ENCODE measurements at regions not wholly inside any gene's neighbourhood (a gene's known extent, or its start where the extent isn't known, plus 50 kb on each side); places are given as distances from the start of the nearest gene placed in this dataset.

GRCh38 chr12:105835580-105836241 is 303.0 kb downstream of the NUAK1 start:
- Histone ChIP-seq H2AK5ac (ENCODE audit: low read length, severe bottlenecking) (no peak overlapping the region), H4K91ac (ENCODE audit: low read length) (no peak overlapping the region), H3K4ac (ENCODE audit: low read depth in 1 of 2, low read length in 2 of 2) (no peak overlapping the region), H3K27me3 (ENCODE audit: control insufficient read depth in 1 of 2, insufficient read depth in 1 of 2, low read length in 2 of 2) (no peaks in the 10 kb centered on the region), H3K14ac (ENCODE audit: low read length in 2 of 2) (no peak overlapping the region), H2AFZ (ENCODE audit: low read depth, low read length) (no peak overlapping the region), H2BK120ac (ENCODE audit: low read depth, low read length) (no peak overlapping the region), H3K4me2 (ENCODE audit: low read length, poor library complexity, severe bottlenecking) (no peak overlapping the region), H3K9me3 (ENCODE audit: control insufficient read depth, low read length) (no peaks in the 10 kb centered on the region), H3K36me3 (ENCODE audit: control insufficient read depth in 1 of 2, insufficient read depth in 2 of 2, low read depth in 1 of 2, low read length in 2 of 2) (no peaks in the 10 kb centered on the region), H3K23ac (ENCODE audit: low read length in 2 of 2) (no peak overlapping the region), H3K27ac (ENCODE audit: low read length, poor library complexity, severe bottlenecking) (no peak overlapping the region), H3K79me1 (replicated peaks; ENCODE audit: low read length, poor library complexity, severe bottlenecking) (no peaks in the 10 kb centered on the region), H2BK5ac (ENCODE audit: low read depth, low read length, poor library complexity, severe bottlenecking) (no peak overlapping the region), H3K4me1 (ENCODE audit: control insufficient read depth, insufficient read depth, low read depth, low read length) (no peaks in the 10 kb centered on the region), H3K9ac (ENCODE audit: low read length) (no peak overlapping the region), H3K18ac (ENCODE audit: low read depth in 1 of 2, low read length in 2 of 2) (no peak overlapping the region), H2BK12ac (ENCODE audit: low read length in 2 of 2) (no peak overlapping the region), H2BK15ac (ENCODE audit: low read depth, poor library complexity, severe bottlenecking) (no peak overlapping the region), H4K8ac (ENCODE audit: low read length) (no peak overlapping the region), H3K4me3 (ENCODE audit: insufficient read depth in 1 of 2, low read depth in 1 of 2, low read length in 2 of 2) (no peak overlapping the region)
- no peak for DNase-seq
- 81% methylated on average over 3 of the region's 4 CpGs for WGBS

GRCh38 chr12:105836242-105836622 is 302.5 kb downstream of the NUAK1 start:
- 96% methylated on average over 2 of the region's 2 CpGs for WGBS
- Histone ChIP-seq H3K23ac (ENCODE audit: low read length in 2 of 2) (no peak overlapping the region), H3K4me1 (ENCODE audit: control insufficient read depth, insufficient read depth, low read depth, low read length) (no peaks in the 10 kb centered on the region), H3K27me3 (ENCODE audit: control insufficient read depth in 1 of 2, insufficient read depth in 1 of 2, low read length in 2 of 2) (no peaks in the 10 kb centered on the region), H3K36me3 (ENCODE audit: control insufficient read depth in 1 of 2, insufficient read depth in 2 of 2, low read depth in 1 of 2, low read length in 2 of 2) (no peaks in the 10 kb centered on the region), H2BK5ac (ENCODE audit: low read depth, low read length, poor library complexity, severe bottlenecking) (no peak overlapping the region), H2BK120ac (ENCODE audit: low read depth, low read length) (no peak overlapping the region), H3K27ac (ENCODE audit: low read length, poor library complexity, severe bottlenecking) (no peak overlapping the region), H2BK15ac (ENCODE audit: low read depth, poor library complexity, severe bottlenecking) (no peak overlapping the region), H3K14ac (ENCODE audit: low read length in 2 of 2) (no peak overlapping the region), H3K4ac (ENCODE audit: low read depth in 1 of 2, low read length in 2 of 2) (no peak overlapping the region), H4K8ac (ENCODE audit: low read length) (no peak overlapping the region), H2BK12ac (ENCODE audit: low read length in 2 of 2) (no peak overlapping the region), H3K4me3 (ENCODE audit: insufficient read depth in 1 of 2, low read depth in 1 of 2, low read length in 2 of 2) (no peak overlapping the region), H3K9ac (ENCODE audit: low read length) (no peak overlapping the region), H4K91ac (ENCODE audit: low read length) (no peak overlapping the region), H3K79me1 (replicated peaks; ENCODE audit: low read length, poor library complexity, severe bottlenecking) (no peaks in the 10 kb centered on the region), H3K18ac (ENCODE audit: low read depth in 1 of 2, low read length in 2 of 2) (no peak overlapping the region), H3K9me3 (ENCODE audit: control insufficient read depth, low read length) (no peaks in the 10 kb centered on the region), H3K4me2 (ENCODE audit: low read length, poor library complexity, severe bottlenecking) (no peak overlapping the region), H2AFZ (ENCODE audit: low read depth, low read length) (no peak overlapping the region), H2AK5ac (ENCODE audit: low read length, severe bottlenecking) (no peak overlapping the region)
- no peak for DNase-seq

GRCh38 chr12:105839629-105840127 is 299.1 kb downstream of the NUAK1 start:
- H3K27ac ChIP-seq (ENCODE audit: low read length, poor library complexity, severe bottlenecking): no peak overlapping the region
- no peak overlapping the region for H3K23ac ChIP-seq (ENCODE audit: low read length in 2 of 2)
- H2BK12ac ChIP-seq (ENCODE audit: low read length in 2 of 2): no peak overlapping the region
- H2BK5ac ChIP-seq (ENCODE audit: low read depth, low read length, poor library complexity, severe bottlenecking): no peak overlapping the region
- no peak overlapping the region for H4K8ac ChIP-seq (ENCODE audit: low read length)
- DNase-seq: no peak
- H3K4me3 ChIP-seq (ENCODE audit: insufficient read depth in 1 of 2, low read depth in 1 of 2, low read length in 2 of 2): no peak overlapping the region
- H3K4me1 ChIP-seq (ENCODE audit: control insufficient read depth, insufficient read depth, low read depth, low read length): no peaks in the 10 kb centered on the region
- H2BK120ac ChIP-seq (ENCODE audit: low read depth, low read length): no peak overlapping the region
- 90% methylated on average over 2 of the region's 4 CpGs for WGBS
- no peak overlapping the region for H3K4me2 ChIP-seq (ENCODE audit: low read length, poor library complexity, severe bottlenecking)
- H3K4ac ChIP-seq (ENCODE audit: low read depth in 1 of 2, low read length in 2 of 2): no peak overlapping the region
- H3K14ac ChIP-seq (ENCODE audit: low read length in 2 of 2): no peak overlapping the region
- no peak overlapping the region for H2AK5ac ChIP-seq (ENCODE audit: low read length, severe bottlenecking)
- H3K18ac ChIP-seq (ENCODE audit: low read depth in 1 of 2, low read length in 2 of 2): no peak overlapping the region
- no peaks in the 10 kb centered on the region for H3K9me3 ChIP-seq (ENCODE audit: control insufficient read depth, low read length)
- H2BK15ac ChIP-seq (ENCODE audit: low read depth, poor library complexity, severe bottlenecking): no peak overlapping the region
- no peaks in the 10 kb centered on the region for H3K27me3 ChIP-seq (ENCODE audit: control insufficient read depth in 1 of 2, insufficient read depth in 1 of 2, low read length in 2 of 2)
- H3K36me3 ChIP-seq (ENCODE audit: control insufficient read depth in 1 of 2, insufficient read depth in 2 of 2, low read depth in 1 of 2, low read length in 2 of 2): no peaks in the 10 kb centered on the region
- no peak overlapping the region for H4K91ac ChIP-seq (ENCODE audit: low read length)
- H3K9ac ChIP-seq (ENCODE audit: low read length): no peak overlapping the region
- H3K79me1 ChIP-seq (replicated peaks; ENCODE audit: low read length, poor library complexity, severe bottlenecking): no peaks in the 10 kb centered on the region
- H2AFZ ChIP-seq (ENCODE audit: low read depth, low read length): no peak overlapping the region

GRCh38 chr12:105840384-105840783 is 298.4 kb downstream of the NUAK1 start:
- DNase-seq: no peak
- H2BK5ac ChIP-seq (ENCODE audit: low read depth, low read length, poor library complexity, severe bottlenecking): no peak overlapping the region
- no peaks in the 10 kb centered on the region for H3K79me1 ChIP-seq (replicated peaks; ENCODE audit: low read length, poor library complexity, severe bottlenecking)
- H3K36me3 ChIP-seq (ENCODE audit: control insufficient read depth in 1 of 2, insufficient read depth in 2 of 2, low read depth in 1 of 2, low read length in 2 of 2): no peaks in the 10 kb centered on the region
- no peak overlapping the region for H3K14ac ChIP-seq (ENCODE audit: low read length in 2 of 2)
- H2AK5ac ChIP-seq (ENCODE audit: low read length, severe bottlenecking): no peak overlapping the region
- no peak overlapping the region for H3K4me3 ChIP-seq (ENCODE audit: insufficient read depth in 1 of 2, low read depth in 1 of 2, low read length in 2 of 2)
- H2BK15ac ChIP-seq (ENCODE audit: low read depth, poor library complexity, severe bottlenecking): no peak overlapping the region
- no peaks in the 10 kb centered on the region for H3K9me3 ChIP-seq (ENCODE audit: control insufficient read depth, low read length)
- H4K91ac ChIP-seq (ENCODE audit: low read length): no peak overlapping the region
- no peak overlapping the region for H3K9ac ChIP-seq (ENCODE audit: low read length)
- no peak overlapping the region for H3K18ac ChIP-seq (ENCODE audit: low read depth in 1 of 2, low read length in 2 of 2)
- H3K27ac ChIP-seq (ENCODE audit: low read length, poor library complexity, severe bottlenecking): no peak overlapping the region
- no peak overlapping the region for H3K4me2 ChIP-seq (ENCODE audit: low read length, poor library complexity, severe bottlenecking)
- H4K8ac ChIP-seq (ENCODE audit: low read length): peak overlapping the region; percentile 7
- H3K4ac ChIP-seq (ENCODE audit: low read depth in 1 of 2, low read length in 2 of 2): no peak overlapping the region
- H2BK120ac ChIP-seq (ENCODE audit: low read depth, low read length): no peak overlapping the region
- no peak overlapping the region for H3K23ac ChIP-seq (ENCODE audit: low read length in 2 of 2)
- no peak overlapping the region for H2BK12ac ChIP-seq (ENCODE audit: low read length in 2 of 2)
- 88% methylated on average over 3 of the region's 4 CpGs for WGBS
- no peaks in the 10 kb centered on the region for H3K4me1 ChIP-seq (ENCODE audit: control insufficient read depth, insufficient read depth, low read depth, low read length)
- H2AFZ ChIP-seq (ENCODE audit: low read depth, low read length): no peak overlapping the region
- H3K27me3 ChIP-seq (ENCODE audit: control insufficient read depth in 1 of 2, insufficient read depth in 1 of 2, low read length in 2 of 2): peaks cover 0 to 5% of the 10 kb centered on the region in 2 experiments

All from mesenchymal stem cell (in vitro differentiated cells and primary cell).